ENCODE measurements at regions not wholly inside any gene's neighbourhood (a gene's known extent, or its start where the extent isn't known, plus 50 kb on each side); places are given as distances from the start of the nearest gene placed in this dataset.

- DNase-seq (ENCODE audit: low read depth, low spot score), result no peak
- in situ Hi-C loops (cut with HindIII; ENCODE audit: low pct_unique_long_range_greater_than_20kb, low sequenced_read_pairs), result no loop called here
Observed at GRCh38 chr17:77721846-77722160, 236.7 kb upstream of the TNRC6C start.

DNA sequence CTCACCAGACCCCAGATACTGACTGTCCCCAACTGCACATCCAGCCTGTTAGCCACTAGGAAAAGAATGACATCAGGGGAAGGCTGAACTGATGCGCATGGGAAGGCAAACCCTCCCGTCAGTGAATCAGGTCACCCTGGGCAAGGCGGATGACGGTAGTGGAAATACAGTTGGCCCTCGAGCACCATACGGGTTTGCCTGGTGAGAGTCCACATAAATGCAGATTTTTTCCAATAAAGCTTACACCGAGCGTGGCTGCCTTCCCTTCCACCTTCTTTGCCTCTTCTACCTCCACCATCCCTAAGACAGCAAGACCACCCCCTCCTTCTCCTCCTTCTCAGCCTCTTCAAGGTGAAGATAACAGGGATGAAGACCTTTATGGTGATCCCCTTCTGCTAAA, 236.1 kb upstream of the TNRC6C start:
- no peak for DNase-seq (ENCODE audit: low read depth, low spot score)
- in situ Hi-C loops (cut with HindIII; ENCODE audit: low pct_unique_long_range_greater_than_20kb, low sequenced_read_pairs), result no loop called here

DNA sequence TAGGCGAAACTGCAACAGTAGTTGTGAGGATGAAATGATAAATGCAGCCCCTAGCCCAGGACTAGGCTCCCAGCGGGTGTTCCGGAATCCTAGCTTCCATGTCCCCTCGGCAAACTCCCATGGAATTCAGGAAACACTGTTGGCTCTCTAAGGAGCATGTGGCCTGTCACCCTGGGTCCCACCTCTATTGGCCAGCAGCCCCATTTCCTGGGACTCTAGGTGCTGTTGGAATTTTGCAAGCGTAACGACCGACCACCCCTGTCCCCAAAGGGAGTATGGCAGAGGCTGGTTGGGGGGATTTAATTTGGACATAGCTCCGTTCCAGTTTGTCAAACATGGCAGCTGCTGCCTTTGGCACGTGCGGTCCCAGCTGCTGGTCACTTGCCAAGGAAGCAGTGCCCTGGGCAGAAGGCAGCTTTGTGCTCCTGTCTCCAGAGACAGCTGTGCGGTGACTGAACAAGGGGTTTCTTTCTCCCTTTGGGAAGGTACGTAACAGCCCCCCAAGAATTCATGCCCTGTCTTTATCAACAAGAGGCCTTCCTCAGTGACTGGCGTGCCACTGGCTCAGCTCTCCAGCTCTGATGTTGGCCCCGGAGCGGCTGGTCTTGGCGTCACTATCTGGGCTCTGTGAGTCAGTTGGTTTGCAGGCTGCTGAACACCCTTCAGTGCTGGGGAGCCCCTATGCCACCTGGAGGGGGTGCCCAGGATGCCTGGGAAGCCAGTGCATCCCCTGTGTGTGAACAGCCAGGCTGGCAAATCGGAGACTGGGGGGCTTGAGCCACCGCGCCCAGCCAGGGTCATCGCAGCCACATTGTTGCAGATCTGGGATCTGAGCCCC, 235.2 kb upstream of the TNRC6C start:
- in situ Hi-C loops (cut with HindIII; ENCODE audit: low pct_unique_long_range_greater_than_20kb, low sequenced_read_pairs), result no loop called here
- no peak for DNase-seq (ENCODE audit: low read depth, low spot score)

- in situ Hi-C loops (cut with HindIII; ENCODE audit: low pct_unique_long_range_greater_than_20kb, low sequenced_read_pairs), result no loop called here
- no peak for DNase-seq (ENCODE audit: low read depth, low spot score)
Observed at GRCh38 chr17:77723909-77724875, 234.3 kb upstream of the TNRC6C start.

DNA sequence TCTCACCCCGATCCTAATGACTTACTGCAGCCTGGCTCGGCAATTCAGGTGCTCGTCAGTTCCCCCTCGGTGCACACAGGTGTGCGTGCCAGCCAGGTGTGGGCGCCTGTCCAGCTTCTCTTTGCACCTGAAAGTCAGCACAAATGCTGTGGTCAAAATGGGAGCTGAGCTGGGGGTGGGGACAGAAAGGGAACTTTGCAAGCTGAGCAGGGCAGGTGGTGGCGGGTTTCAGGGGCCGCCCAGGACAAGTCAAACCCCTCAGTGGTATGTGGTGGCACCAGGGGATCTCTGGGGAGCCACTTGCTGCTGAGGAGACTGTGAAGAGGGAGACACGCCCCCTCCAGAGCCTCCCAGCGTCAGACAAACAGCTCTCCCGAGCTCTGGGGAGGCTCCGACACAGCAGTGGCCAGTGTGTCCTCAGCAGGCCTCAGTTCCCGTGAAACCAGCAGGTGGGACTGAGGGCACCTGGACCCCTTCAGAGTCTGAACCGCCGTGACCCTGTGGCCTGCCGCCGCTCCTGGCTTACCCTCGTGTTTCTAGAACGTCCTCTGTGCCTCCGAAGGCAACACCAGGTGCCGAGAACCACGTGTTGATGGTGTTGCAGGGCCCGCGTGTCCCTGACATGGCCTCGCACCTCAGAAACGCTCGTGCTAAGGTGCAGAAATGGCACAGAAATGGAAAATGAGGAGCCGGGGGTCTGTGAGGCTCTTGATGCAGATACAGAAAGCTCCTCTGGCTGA, 233.5 kb upstream of the TNRC6C start:
- in situ Hi-C loops (cut with HindIII; ENCODE audit: low pct_unique_long_range_greater_than_20kb, low sequenced_read_pairs), result no loop called here
- DNase-seq (ENCODE audit: low read depth, low spot score), result no peak

DNA sequence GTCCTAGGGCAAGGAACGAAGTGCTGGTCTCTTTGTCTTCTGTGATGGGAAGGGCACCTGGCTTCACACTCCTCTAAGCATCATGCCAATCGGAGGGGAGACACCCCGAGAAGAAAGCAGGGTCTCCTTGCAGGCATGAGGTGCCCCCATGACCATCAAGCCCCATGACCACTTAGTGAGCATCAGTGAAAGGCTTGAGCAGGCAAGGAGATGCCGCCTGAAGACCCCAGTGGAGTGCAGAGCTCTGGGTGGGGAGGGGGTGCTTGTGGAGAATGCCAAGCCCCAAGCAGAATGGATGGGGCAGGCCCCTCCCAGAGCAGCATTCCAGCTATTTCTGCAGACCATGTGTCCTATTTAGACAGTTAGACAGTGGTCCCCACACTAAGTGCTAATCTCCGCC, 232.7 kb upstream of the TNRC6C start:
- in situ Hi-C loops (cut with HindIII; ENCODE audit: low pct_unique_long_range_greater_than_20kb, low sequenced_read_pairs), result no loop called here
- DNase-seq (ENCODE audit: low read depth, low spot score), result no peak

DNA sequence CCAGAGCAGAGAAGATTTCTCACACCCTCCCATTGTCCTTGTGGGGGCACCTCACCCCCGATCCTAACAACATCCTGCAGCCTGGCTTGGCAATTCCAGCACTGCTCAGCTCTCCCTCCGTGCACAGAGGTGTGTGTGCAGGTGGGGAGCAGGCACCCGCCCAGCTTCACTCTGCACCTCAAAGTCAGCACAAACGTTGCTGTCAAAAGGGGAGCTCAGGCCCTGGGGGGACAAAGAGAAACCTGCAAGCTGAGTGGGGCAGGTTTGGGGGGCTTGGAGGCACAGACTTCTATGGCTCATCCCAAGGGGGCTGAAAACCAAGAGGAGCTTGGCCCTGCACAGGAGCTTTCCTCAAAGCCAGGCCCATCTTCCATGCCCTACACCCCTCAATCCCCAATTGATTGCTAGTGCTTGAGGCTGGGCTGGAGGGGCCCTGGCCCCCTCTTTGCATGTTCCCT, 231.9 kb upstream of the TNRC6C start:
- DNase-seq (ENCODE audit: low read depth, low spot score), result no peak
- in situ Hi-C loops (cut with HindIII; ENCODE audit: low pct_unique_long_range_greater_than_20kb, low sequenced_read_pairs), result no loop called here

- DNase-seq (ENCODE audit: low read depth, low spot score), result no peak
- in situ Hi-C loops (cut with HindIII; ENCODE audit: low pct_unique_long_range_greater_than_20kb, low sequenced_read_pairs), result no loop called here
Observed at GRCh38 chr17:77727037-77727615, 231.4 kb upstream of the TNRC6C start.

- in situ Hi-C loops (cut with HindIII; ENCODE audit: low pct_unique_long_range_greater_than_20kb, low sequenced_read_pairs), result no loop called here
- DNase-seq (ENCODE audit: low read depth, low spot score), result no peak
Observed at GRCh38 chr17:77728474-77728795, 230.1 kb upstream of the TNRC6C start.

DNA sequence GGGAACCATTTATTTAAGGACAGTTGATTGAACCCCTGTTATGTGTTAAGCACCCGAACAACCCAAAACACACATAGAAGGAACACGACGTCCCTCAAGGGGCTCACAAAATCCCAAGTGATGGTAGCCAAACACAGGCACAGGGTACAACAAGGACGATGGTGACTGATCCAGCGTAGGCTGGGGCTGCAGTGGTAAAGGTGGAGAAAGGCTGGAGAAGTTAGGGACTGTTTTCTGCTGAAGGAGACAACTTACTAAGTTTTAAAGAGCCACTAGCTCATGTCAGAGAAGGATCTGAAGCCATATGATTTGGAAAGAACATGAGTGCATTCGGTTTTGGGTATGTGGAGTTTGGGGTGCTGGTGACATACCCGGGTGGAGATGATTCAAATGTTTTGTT, 229.6 kb upstream of the TNRC6C start:
- in situ Hi-C loops (cut with HindIII; ENCODE audit: low pct_unique_long_range_greater_than_20kb, low sequenced_read_pairs), result no loop called here
- no peak for DNase-seq (ENCODE audit: low read depth, low spot score)

- in situ Hi-C loops (cut with HindIII; ENCODE audit: low pct_unique_long_range_greater_than_20kb, low sequenced_read_pairs), result no loop called here
- DNase-seq (ENCODE audit: low read depth, low spot score), result no peak
Observed at GRCh38 chr17:77729587-77729986, 228.9 kb upstream of the TNRC6C start.

- in situ Hi-C loops (cut with HindIII; ENCODE audit: low pct_unique_long_range_greater_than_20kb, low sequenced_read_pairs), result loop anchor here (10.0 kb wide), 1 partner anchor 186 kb away; no protein-coding TSS in a partner anchor
- DNase-seq (ENCODE audit: low read depth, low spot score), result no peak
Observed at GRCh38 chr17:77730376-77730775, 228.1 kb upstream of the TNRC6C start.

DNA sequence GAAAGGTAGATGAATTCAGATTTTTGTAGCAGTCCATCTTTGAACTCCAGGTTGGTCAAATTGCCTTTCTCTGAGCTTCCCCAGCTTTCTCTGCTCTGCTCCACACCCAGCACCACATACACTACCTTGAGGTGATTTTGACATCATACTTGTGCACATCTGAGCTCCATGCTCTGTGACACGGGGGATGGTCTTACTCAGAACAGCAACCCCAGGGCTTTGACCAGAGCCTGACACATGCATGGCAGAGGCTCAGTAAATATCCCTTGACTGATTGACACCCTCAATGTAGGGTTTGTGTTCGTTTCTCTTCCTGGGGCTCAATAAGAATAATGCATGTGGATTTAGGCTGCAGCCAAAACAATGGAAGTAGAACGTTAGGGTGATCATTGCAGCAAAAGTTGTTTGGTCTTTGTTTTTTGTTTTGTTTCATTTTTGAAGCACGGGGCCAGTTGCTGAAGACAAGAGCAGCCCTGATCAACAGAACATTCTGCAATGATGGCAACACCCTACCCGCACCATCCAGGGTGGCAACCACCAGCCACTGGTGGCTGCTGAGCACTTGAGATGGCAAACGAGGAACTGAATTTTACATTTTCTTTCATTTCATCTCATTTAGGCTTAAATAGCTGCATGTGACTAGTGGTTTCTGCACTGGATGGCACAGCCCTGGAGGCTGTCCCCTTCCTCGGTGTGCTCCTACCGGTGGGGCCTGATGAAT, 224.8 kb upstream of the TNRC6C start:
- in situ Hi-C loops (cut with HindIII; ENCODE audit: low pct_unique_long_range_greater_than_20kb, low sequenced_read_pairs), result loop anchor here (10.0 kb wide), 1 partner anchor 189 kb away; no protein-coding TSS in a partner anchor
- no peak for DNase-seq (ENCODE audit: low read depth, low spot score)

DNA sequence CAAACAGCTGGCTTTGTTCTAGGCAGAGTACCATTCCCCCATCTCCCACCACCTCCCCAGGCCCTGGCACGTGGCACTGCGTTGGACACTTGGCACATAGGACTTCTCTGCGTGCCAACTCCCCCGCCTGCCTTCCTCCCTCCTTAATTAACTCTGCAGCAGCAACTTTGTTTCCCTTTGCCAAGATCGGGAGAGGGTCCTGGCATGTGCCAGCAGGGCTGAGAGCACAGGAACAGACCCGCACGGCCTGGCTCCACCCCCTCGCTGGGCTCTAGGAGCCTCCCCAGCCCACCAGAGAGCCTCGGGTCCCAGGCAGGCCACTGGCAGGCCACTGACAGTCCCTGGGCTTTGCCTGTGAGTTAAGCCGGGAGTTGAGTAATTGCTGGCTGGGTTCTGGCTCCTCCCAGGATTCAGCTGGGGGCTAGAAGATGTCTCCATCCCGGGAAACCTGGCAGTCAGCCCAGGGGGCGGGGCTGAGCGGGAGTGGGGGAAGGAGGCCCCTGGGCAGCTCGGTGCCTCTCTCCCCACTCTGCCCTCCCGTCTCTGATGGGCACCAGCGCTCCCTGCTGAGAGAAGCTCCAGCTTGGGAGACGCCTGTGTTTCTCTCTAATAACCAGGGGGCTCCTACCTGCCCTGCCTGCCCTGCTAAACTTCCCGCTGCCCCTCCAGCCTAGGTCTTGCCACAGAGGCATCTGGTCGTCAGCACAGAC, 224.0 kb upstream of the TNRC6C start:
- peak; percentile 21 for DNase-seq (ENCODE audit: low read depth, low spot score)
- in situ Hi-C loops (cut with HindIII; ENCODE audit: low pct_unique_long_range_greater_than_20kb, low sequenced_read_pairs), result loop anchor here (10.0 kb wide), 1 partner anchor 190 kb away; no protein-coding TSS in a partner anchor

GRCh38 chr17:77735081-77735565, 223.4 kb upstream of the TNRC6C start:
- in situ Hi-C loops (cut with HindIII; ENCODE audit: low pct_unique_long_range_greater_than_20kb, low sequenced_read_pairs), result loop anchor here (10.0 kb wide), 1 partner anchor 190 kb away; no protein-coding TSS in a partner anchor
- no peak for DNase-seq (ENCODE audit: low read depth, low spot score)

GRCh38 chr17:77735566-77736198, 222.8 kb upstream of the TNRC6C start:
- DNase-seq (ENCODE audit: low read depth, low spot score), result no peak
- in situ Hi-C loops (cut with HindIII; ENCODE audit: low pct_unique_long_range_greater_than_20kb, low sequenced_read_pairs), result loop anchor here (10.0 kb wide), 1 partner anchor 191 kb away; no protein-coding TSS in a partner anchor
